HUDEP-2 (cell line): ENCODE measurements at regions not wholly inside any gene's neighbourhood (a gene's known extent, or its start where the extent isn't known, plus 50 kb on each side); places are given as distances from the start of the nearest gene placed in this dataset.

ENCODE experiments used
- DNase-seq, 76 experiments: peaks; one replicate each; lab custom pipeline; 2025; ENCODE audit not compliant: unreplicated experiment in 76 of 76; lab: John Stamatoyannopoulos, UW

DNA sequence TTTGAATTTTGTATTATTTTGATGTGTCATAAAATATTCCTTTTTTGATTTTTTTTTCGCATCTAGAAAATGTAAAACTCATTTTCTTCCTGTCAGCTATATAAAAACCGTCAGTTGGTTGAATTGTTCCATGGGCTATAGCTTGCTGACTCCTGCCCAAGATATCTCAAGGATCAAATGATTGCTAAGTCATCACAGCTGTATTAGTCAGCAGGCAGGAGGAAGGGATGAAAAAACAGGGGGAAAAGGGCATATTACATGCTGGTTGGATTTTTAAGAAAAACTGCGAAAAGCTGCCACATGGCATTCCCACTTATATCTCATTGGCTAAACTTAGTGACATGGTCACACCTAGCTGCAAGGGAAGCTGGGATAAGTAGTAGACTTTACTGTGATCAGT, 569.9 kb downstream of the BCKDHB start:
- DNase-seq = no peak

DNA sequence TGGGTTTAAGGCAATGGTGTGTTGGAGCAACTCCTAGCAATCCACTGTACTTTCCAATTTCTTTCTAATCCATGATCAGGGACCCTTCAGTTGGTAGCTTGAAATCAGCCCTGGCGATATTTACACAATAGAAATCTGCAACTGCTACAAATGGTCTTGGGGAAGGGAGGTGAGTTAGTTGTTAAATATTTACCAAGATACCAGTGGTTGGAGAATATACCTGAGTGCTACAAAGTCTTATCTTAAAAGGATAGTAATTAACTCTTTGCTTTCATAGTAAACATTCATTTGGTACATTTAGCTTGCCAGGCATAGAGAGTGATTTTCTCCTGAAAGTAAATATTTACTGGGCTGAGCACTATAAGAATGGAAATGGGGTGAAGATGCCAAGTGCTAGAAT, 568.2 kb downstream of the BCKDHB start:
- no peak for DNase-seq

DNA sequence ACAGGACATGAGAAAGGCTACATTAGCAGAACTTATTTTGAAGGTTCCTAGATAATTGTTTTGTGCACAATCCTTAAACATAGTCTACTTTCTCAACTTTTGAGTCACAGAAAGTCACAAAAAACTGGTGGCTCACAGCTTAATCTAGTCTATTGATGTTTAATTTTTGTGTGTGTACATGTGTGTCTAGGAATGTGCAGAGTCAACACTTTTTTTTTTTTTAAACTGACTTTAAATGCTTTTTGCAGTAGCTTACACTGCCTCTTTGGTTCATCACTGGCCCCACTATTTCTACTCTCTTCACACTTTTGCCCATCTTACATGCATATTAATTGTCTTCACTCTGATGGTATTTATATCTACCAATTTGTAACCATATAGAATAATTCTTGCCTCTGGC, 566.9 kb downstream of the BCKDHB start:
- DNase-seq = no peak

DNA sequence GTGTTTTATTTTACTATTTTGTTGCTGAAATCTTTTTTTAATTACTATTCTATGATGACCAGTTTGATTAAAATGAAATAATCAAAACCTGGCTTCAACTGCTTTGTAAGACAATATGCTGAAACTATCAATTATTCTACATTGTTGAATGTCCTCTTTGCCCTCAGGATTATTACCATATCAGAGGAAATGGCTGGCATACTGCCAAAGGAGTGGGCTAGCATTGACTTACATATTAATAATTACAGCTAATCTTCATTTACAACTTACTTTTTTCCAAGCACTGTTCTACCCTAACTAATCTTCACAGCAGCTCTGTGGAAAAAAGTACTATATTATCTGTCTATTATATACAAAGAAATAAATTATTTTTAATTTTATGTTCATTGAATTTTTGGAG, 560.5 kb downstream of the BCKDHB start:
- DNase-seq = no peak

DNA sequence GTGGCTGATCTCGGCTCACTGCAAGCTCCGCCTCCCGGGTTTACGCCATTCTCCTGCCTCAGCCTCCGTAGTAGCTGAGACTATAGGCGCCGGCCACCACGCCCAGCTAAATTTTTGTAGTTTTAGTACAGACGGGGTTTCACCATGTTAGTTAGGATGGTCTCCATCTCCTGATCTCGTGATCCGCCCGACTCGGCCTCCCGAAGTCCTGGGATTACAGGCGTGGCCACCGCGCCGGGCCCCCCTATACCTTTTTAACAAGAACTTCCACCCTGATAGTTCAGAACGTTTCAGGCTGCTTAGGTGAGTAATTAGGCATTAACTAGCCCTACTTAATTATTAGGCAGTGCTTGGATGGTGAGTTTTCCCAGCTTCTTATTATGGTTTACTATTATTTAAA, 552.5 kb downstream of the BCKDHB start:
- no peak for DNase-seq

DNA sequence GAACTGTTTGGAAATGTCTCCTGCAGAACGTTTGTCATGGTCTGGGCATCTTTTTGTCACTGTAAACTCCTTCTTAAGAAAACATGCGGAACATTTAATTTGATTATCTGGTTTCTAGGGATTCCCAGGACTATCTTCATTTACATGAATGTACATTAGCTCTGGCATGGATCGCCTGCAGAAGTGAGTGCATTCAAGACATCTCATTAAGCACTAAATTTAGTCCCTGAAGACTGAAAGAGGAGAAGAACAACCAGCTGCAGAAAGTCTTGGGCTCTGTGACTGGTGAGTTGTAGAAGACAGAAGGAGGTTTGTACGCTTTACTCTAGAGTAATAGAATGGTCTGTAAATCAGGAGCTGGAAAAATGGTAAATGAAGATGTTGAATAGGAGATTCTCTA, 540.7 kb downstream of the BCKDHB start:
- no peak for DNase-seq

DNA sequence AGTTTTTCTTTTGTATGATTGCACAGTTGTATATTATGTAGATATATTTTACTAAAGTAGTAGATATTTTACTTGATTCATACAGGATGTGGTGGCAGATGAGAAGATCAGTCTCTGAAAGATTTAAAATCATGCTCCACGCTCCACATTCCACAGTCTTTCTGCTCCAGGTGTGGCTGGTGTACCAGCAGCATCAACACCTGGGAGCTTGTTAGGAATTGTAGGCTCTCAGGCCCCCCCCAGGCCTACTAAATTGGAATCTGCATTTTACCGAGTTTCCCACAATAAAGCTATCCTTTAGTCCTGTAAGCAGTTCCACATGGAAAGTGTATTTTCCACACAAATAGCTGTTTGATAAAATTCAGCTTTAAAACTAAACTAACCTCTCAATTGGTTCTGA, 537.4 kb downstream of the BCKDHB start:
- no peak for DNase-seq

GRCh38 chr6:80642452-80642851, 536.0 kb downstream of the BCKDHB start:
- DNase-seq = no peak

DNA sequence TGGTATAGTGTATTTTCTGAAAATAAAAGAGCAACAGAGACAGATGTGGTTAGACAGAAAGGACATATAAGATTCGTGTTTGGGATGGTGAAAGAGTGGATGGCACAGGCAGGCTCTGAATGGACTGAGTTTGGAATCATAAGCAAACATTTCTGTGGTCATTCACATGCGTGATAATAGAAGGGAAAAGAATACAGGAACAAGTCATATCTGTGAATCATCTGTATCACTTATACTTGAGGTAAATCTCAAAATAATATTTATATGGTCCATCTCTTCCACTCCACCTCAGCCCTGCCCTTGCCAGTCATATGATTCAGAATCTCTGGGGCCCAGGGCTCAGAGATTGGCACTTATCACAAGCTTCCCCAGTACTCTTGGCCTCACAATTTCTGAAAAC, 535.1 kb downstream of the BCKDHB start:
- DNase-seq = no peak

DNA sequence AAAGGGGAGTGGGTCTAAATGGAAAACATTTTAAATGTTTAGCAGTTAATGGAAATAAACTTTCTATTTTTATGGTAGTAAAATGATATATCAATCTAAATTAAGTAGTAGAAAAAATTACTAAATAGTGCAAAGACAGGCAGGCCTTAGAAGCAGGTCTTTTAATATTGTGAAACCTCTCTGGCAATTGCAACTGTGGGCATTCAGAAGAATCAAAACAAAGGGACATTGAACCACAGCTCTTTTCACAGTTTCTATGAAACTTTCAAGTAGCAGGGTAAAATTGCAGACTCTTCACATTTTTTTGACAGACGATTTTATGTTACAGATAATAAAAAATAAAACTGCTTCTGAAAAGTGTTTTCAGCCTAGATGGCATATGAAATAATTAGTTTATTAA, 533.7 kb downstream of the BCKDHB start:
- DNase-seq = no peak

DNA sequence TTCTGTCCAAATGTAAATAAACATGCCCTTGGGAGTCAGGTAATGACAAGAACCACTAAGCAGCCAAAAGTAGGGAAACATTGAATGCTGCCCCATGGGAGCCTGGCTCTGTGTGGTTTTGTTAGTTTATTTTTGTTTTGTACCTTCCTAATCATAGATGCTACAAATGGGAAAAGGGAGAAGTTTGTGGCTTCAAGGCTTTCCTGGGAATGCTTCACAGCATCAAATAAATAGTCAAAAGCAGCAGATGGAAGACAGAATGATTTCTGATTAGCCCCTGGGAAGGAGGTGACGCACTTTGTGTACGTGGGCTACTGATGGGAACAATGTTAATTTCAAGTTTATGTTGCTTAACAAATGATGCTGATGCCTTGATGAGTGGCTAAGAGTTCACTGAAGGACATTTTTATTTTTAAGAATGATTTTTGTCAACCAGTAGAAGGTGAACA, 532.7 kb downstream of the BCKDHB start:
- no peak for DNase-seq

DNA sequence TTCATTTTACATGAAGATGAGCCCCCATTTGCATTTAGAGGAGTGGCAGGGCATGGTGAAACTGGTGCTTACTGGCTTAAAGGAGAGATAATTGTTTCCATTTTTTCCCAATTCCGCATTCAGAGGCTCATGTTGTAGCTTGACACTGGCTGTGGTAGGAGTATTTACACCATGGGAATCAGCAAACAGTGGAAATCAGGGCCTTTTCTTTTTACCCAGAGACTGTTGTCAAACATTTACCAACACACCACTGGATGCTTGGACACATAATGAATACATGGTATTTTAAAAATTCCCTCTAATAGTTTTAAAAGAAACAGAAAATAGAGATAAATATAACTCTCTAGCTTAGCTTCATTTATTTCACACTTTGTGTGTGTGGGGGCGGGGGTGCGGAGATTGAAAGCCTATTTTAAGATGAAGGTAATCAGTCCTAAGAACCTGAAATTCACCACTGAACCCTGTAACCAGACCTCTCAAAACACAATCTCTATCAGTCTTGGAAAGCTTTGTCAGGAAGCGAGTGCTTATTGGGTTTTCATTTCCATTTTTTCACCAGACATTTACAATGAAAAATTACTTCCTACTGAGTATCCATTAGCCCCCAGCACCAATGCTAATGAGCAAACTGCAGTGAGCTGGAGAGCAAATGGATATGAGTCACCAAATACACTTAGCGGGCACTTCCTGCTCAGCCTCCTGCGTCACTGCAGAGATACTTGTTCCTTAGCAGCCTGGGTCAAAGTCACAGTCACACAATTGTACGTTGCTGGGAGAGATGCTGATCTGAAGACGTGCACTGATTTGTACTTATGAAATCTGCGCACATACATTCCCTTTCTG, 532.0 kb downstream of the BCKDHB start:
- peak in 1 of 76 experiments; percentile 10 for DNase-seq

GRCh38 chr6:80637312-80637711, 530.8 kb downstream of the BCKDHB start:
- no peak for DNase-seq

DNA sequence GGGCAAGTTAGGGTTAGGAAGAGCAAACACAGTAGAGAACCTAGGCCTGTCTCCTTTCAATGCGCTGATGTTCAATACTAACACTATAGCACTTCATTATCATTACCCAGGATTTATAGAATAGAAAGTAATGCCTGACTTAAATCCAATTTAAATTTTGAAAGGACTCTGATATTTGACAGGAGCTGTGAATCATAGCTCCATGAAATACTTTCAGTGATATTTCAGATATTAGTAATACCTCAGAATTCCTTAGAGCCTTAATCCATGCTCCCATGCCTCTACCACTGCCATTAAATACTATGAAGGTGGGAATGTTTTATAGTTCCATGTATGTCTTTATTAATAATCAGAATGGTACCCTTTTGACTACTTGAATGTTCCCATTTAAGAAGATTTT, 530.2 kb downstream of the BCKDHB start:
- no peak for DNase-seq

GRCh38 chr6:80633412-80633811, 526.9 kb downstream of the BCKDHB start:
- DNase-seq = no peak

DNA sequence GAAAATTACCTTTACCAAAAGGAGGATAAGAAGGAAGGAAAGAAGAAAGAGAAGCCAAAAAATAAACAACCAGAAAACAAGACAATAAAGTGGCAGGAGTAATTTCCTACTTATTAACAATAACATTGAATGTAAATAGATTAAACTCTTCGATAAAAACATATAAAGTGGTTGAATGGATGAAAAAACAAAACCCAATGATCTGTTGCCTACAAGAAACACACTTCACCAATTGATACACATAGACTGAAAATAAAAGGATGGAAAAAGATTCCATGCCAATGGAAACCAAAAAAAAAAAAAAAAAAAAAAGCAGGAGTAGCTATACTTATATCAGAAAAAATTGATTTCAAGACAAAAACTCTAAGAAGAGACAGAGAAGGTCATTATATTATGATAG, 518.9 kb downstream of the BCKDHB start:
- no peak for DNase-seq

DNA sequence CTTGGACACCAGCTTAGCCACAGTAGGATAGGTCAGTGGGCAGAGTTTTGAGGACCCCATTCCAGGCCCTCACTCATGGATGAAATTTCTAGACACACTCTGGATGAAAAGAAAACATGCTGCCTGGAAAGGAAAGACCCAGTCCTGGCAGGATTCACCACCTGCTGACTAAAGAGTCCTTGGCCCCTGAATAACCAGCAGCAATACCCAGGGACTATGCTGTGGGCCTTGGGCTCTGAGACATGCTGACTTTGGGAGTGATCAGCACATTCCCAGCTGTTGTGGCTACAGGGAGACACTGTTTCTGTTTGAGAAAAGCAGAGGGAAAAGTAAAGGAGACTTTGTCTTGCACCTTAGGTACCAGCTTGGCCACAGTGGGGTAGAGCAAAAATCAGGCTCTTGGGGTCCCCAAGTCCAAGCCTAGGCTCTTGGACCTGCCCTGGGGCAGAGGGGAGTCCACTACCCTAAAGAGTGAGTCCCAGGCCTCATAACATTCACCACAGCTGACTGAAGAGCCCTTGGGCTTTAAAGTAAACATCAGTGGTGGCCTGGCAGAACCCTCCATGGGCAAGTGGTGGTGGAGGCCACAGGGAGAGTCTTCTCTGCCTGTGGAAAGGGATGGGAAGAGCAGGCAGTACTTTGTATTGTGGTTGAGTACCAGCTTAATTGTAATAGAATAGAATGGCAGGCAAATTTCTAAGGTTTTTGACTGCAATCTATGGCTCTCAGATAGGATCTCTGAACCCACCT, 516.8 kb downstream of the BCKDHB start:
- no peak for DNase-seq

- no peak for DNase-seq
Measured at GRCh38 chr6:80622641-80623040, 516.2 kb downstream of the BCKDHB start.

DNA sequence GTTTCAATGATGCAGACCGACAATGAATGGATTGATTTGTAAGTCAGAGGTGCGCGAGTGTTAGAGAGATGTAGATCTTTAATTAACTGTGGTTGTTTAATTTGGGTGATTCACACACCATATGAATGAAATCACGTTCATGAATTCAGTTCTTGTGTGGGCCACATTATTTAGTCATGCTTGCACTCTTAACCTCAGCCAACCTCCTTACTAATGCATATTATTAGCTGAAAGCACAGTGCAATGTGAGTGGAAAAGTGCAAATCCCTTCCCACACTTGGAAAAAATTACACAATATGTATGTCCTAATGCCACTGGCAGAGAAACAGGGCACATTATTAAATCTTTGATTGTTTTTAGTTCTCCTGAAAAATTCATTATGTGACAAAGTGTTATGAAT, 512.5 kb downstream of the BCKDHB start:
- DNase-seq = no peak

GRCh38 chr6:80610846-80611245, 504.4 kb downstream of the BCKDHB start:
- no peak for DNase-seq

- no peak for DNase-seq
Measured at GRCh38 chr6:80608881-80609280, 502.4 kb downstream of the BCKDHB start.

DNA sequence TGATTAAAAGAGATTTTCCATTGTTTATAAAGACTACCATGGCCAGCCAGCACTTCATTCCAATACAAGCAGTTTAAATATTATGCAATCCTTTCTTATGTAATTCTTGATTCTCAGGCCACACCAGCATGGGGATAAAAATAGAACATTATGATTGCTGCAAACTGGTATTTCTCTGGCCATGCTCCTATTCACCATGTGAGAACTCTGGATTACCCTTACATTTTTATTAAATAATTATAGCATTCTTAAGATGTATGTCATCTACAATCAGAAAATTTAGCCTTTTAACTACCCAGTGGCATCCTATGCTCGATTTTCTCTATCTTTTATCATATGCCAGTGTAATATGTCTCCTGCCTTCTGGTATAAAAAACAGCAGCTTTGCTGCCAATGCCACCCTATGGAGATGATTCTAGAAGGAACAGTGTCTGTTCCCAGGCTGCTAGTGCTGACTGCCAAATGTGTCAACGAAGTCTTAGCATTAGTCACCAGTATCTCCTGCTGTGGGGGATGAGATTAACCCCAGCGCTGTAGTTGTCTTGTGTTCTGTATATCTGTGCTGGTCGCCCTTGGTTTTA, 501.4 kb downstream of the BCKDHB start:
- peak in 2 of 76 experiments; percentile 1 to 15 for DNase-seq
